ENCODE measurements at regions not wholly inside any gene's neighbourhood (a gene's known extent, or its start where the extent isn't known, plus 50 kb on each side); places are given as distances from the start of the nearest gene placed in this dataset.

GRCh38 chr6:21502682-21503081, 90.9 kb upstream of the SOX4 start:
- no peak for ATAC-seq (ENCODE audit: insufficient number of reproducible peaks, low FRiP score, low read depth)
- Histone ChIP-seq H3K4me3 (no peak overlapping the region), H3K27me3 (replicated peaks; ENCODE audit: insufficient read depth) (no peaks in the 10 kb centered on the region), H3K27ac (no peak overlapping the region), H3K9me3 (no peaks in the 10 kb centered on the region), H3K36me3 (no peaks in the 10 kb centered on the region), H3K4me1 (ENCODE audit: control insufficient read depth in 1 of 2, low read depth in 2 of 2) (no peaks in the 10 kb centered on the region)
- DNase-seq (ENCODE audit: low spot score): no peak
- no peak for TF ChIP-seq CTCF (IDR thresholded peaks at IDR 0.05)

- Histone ChIP-seq H3K27me3 (replicated peaks; ENCODE audit: insufficient read depth) (no peaks in the 10 kb centered on the region), H3K27ac (no peak overlapping the region), H3K4me3 (no peak overlapping the region), H3K9me3 (no peaks in the 10 kb centered on the region), H3K4me1 (ENCODE audit: control insufficient read depth in 1 of 2, low read depth in 2 of 2) (no peaks in the 10 kb centered on the region), H3K36me3 (no peaks in the 10 kb centered on the region)
- no peak for DNase-seq (ENCODE audit: low spot score)
- no peak for TF ChIP-seq CTCF (IDR thresholded peaks at IDR 0.05)
- ATAC-seq (ENCODE audit: insufficient number of reproducible peaks, low FRiP score, low read depth): no peak
Measured at GRCh38 chr6:21504790-21505189, 88.8 kb upstream of the SOX4 start.

DNA sequence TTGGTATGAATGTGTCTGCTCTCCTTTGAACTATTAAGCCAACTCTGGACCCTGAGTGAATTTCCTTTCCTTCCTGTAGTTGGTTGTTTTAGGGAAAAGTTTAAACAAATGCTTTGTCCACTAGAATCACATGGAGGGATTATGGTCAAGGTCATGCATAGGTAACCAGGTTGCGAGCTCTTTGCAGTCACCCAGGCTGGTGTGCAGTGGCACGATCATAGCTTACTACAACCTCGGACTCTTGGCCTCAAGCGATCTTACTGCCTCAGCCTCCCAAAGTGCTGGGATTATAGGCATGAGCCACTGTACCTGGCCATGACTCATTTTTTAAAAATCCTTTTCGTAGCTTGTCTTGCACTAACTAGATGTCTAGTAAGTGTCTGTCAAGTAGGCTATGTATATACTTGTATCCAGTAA, 88.0 kb upstream of the SOX4 start:
- no peaks in the 10 kb centered on the region for H3K36me3 ChIP-seq
- no peak overlapping the region for H3K27ac ChIP-seq
- DNase-seq (ENCODE audit: low spot score) (no peak), ATAC-seq (ENCODE audit: insufficient number of reproducible peaks, low FRiP score, low read depth) (no peak)
- no peaks in the 10 kb centered on the region for H3K27me3 ChIP-seq (replicated peaks; ENCODE audit: insufficient read depth)
- no peaks in the 10 kb centered on the region for H3K4me1 ChIP-seq (ENCODE audit: control insufficient read depth in 1 of 2, low read depth in 2 of 2)
- H3K9me3 ChIP-seq: no peaks in the 10 kb centered on the region
- H3K4me3 ChIP-seq: no peak overlapping the region
- TF ChIP-seq CTCF (IDR thresholded peaks at IDR 0.05): no peak

- no peak for TF ChIP-seq CTCF (IDR thresholded peaks at IDR 0.05)
- ATAC-seq (ENCODE audit: insufficient number of reproducible peaks, low FRiP score, low read depth) (no peak), DNase-seq (ENCODE audit: low spot score) (no peak)
- H3K9me3 ChIP-seq: no peaks in the 10 kb centered on the region
- no peaks in the 10 kb centered on the region for H3K36me3 ChIP-seq
- H3K27ac ChIP-seq: no peak overlapping the region
- no peaks in the 10 kb centered on the region for H3K27me3 ChIP-seq (replicated peaks; ENCODE audit: insufficient read depth)
- no peaks in the 10 kb centered on the region for H3K4me1 ChIP-seq (ENCODE audit: control insufficient read depth in 1 of 2, low read depth in 2 of 2)
- no peak overlapping the region for H3K4me3 ChIP-seq
Measured at GRCh38 chr6:21506126-21506525, 87.4 kb upstream of the SOX4 start.

DNA sequence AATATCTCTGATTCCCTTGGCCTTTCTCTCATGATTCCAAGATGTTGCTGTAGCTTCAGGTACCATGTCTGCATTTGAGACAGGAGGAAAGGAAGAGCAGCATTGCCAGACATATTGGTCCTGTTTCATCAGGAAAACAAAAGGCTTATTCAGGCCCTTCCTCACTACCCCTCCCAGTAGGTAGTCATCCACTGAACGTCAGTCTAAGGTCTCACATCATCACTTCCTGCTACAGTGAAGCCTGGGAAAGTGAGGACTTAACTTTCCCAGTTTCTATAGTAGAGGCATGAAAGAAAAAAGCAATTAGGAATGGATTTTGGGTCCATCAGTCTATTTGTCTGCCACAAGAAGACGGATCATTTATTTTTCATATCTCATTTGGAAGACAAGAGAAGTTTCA, 85.7 kb upstream of the SOX4 start:
- ATAC-seq (ENCODE audit: insufficient number of reproducible peaks, low FRiP score, low read depth): no peak
- Histone ChIP-seq H3K27me3 (replicated peaks; ENCODE audit: insufficient read depth) (no peaks in the 10 kb centered on the region), H3K4me3 (no peak overlapping the region), H3K27ac (no peak overlapping the region), H3K36me3 (no peaks in the 10 kb centered on the region), H3K9me3 (no peaks in the 10 kb centered on the region), H3K4me1 (ENCODE audit: control insufficient read depth in 1 of 2, low read depth in 2 of 2) (no peaks in the 10 kb centered on the region)
- no peak for TF ChIP-seq CTCF (IDR thresholded peaks at IDR 0.05)
- DNase-seq (ENCODE audit: low spot score): no peak

All from thoracic aorta (tissue), 2 donors.